A549 (cell line): ENCODE measurements at regions not wholly inside any gene's neighbourhood (a gene's known extent, or its start where the extent isn't known, plus 50 kb on each side); places are given as distances from the start of the nearest gene placed in this dataset.

Experiments used
- ATAC-seq, 2 experiments: fragments of 200-7000 bp in 1 of 2; fragments of >200 bp in 1 of 2; cut with Nextera tagmentation in 1 of 2; cut with Tn5 transposase in 1 of 2; 3 replicates each; pipeline versions ENCODE4 v1.8.0 to v1.9.1; 2018 to 2020; ENCODE audit warnings: mild to moderate bottlenecking in 1 of 2, moderate library complexity in 1 of 2
- CTCF ChIA-PET: fragments of 300-600 bp; sonication (Branson Sonifier 250); formaldehyde crosslinking; extraction: SDS; loops from one replicate; lab custom pipeline; 2021; ENCODE audit warnings: antibody characterized with exemption, inconsistent platforms; lab: Yijun Ruan, JAX
- POLR2A ChIA-PET: fragments of 350-600 bp; formaldehyde crosslinking; extraction: SDS; loops from one replicate; lab custom pipeline; 2021; ENCODE audit warnings: antibody characterized with exemption, inconsistent platforms; lab: Yijun Ruan, JAX
- DNase-seq, 2 experiments: peaks; one replicate each; pipeline versions ENCODE4 v3.0.0 to v3.0.0-alpha.2; 2011 to 2016; ENCODE audit warnings: low read depth in 1 of 2, low spot score in 1 of 2
- FAIRE-seq: peaks from 2 replicates; lab custom pipeline; 2011; peaks lifted over from hg19 to GRCh38; lab: Jason Lieb, UNC
- H3K27ac ChIP-seq, 2 experiments: fragments of >200 bp; sonication (Bioruptor Twin); formaldehyde crosslinking; 3 replicates each; pipeline ENCODE4 v1.5.1; 2016 to 2017
- H3K4me1 ChIP-seq: fragments of >200 bp; sonication (Bioruptor Twin); formaldehyde crosslinking; 3 replicates; pipeline ENCODE4 v1.6.1; 2016
- H3K4me2 ChIP-seq: fragments of >200 bp; sonication (Bioruptor Twin); formaldehyde crosslinking; 3 replicates; pipeline ENCODE4 v1.6.1; 2016
- H3K4me3 ChIP-seq: fragments of >200 bp; sonication (Bioruptor Twin); formaldehyde crosslinking; 3 replicates; pipeline ENCODE4 v1.5.1; 2016
- H3K9me3 ChIP-seq: fragments of >200 bp; sonication (Bioruptor Twin); formaldehyde crosslinking; 3 replicates; pipeline ENCODE4 v1.6.1; 2016
- BCL3 ChIP-seq: fragments of >200 bp; sonication (Bioruptor Twin); formaldehyde crosslinking; IDR thresholded peaks from 3 replicates; pipeline ENCODE4 v1.6.1; 2016
- CBX8 ChIP-seq: fragments of 200-600 bp; sonication (generic); IDR thresholded peaks from 2 replicates; pipeline ENCODE4 v1.6.1; 2016
- CEBPB ChIP-seq, 2 experiments: fragments of >200 bp in 1 of 2; sonication (Bioruptor Twin) in 1 of 2; formaldehyde crosslinking in 1 of 2; IDR thresholded peaks; 2 replicates each; pipeline ENCODE4 v1.6.1; 2012 to 2016
- EHMT2 ChIP-seq: fragments of 200-600 bp; sonication (generic); IDR thresholded peaks from 2 replicates; pipeline ENCODE4 v1.6.1; 2016; ENCODE audit warnings: antibody characterized with exemption, low read depth, mild to moderate bottlenecking, moderate library complexity
- EP300 ChIP-seq, 2 experiments: fragments of >200 bp; sonication (Bioruptor Twin); formaldehyde crosslinking; IDR thresholded peaks; 2 replicates in 1 of 2; 3 replicates in 1 of 2; pipeline ENCODE4 v1.6.1; 2016 to 2017
- HDAC2 ChIP-seq: fragments of 200-600 bp; sonication (generic); IDR thresholded peaks from 2 replicates; pipeline ENCODE4 v1.6.1; 2016
- HEYL ChIP-seq: fragments of 250-450 bp; sonication (Bioruptor Pico); IDR thresholded peaks from 2 replicates; pipeline ENCODE4 v1.8.0; 2021; ENCODE audit warnings: mild to moderate bottlenecking, moderate library complexity
- HMGXB4 ChIP-seq: fragments of 250-450 bp; sonication (Bioruptor Pico); IDR thresholded peaks from 2 replicates; pipeline ENCODE4 v1.5.0; 2021; ENCODE audit warnings: mild to moderate bottlenecking, moderate library complexity, borderline replicate concordance
- HOXA7 ChIP-seq: fragments of 250-450 bp; sonication (Bioruptor Pico); IDR thresholded peaks from 2 replicates; pipeline ENCODE4 v1.5.0; 2020; ENCODE audit warnings: mild to moderate bottlenecking, moderate library complexity
- HOXB5 ChIP-seq: fragments of 250-450 bp; sonication (Bioruptor Pico); IDR thresholded peaks from 2 replicates; pipeline ENCODE4 v1.5.0; 2020; ENCODE audit warnings: mild to moderate bottlenecking, moderate library complexity
- JUN ChIP-seq, 2 experiments: fragments of >200 bp; sonication (Bioruptor Twin); formaldehyde crosslinking; IDR thresholded peaks; 2 replicates in 1 of 2; 3 replicates in 1 of 2; pipeline ENCODE4 v1.6.1; 2016 to 2017
- KDM5A ChIP-seq: fragments of 200-600 bp; sonication (generic); IDR thresholded peaks from 2 replicates; pipeline ENCODE4 v1.6.1; 2016; ENCODE audit warnings: antibody characterized with exemption, mild to moderate bottlenecking
- MAFK ChIP-seq: fragments of 450-650 bp; IDR thresholded peaks from 2 replicates; pipeline ENCODE4 v1.6.1; 2014; ENCODE audit not compliant: partially characterized antibody
- PBX3 ChIP-seq: IDR thresholded peaks from 2 replicates; pipeline ENCODE4 v1.6.1; 2012
- PHF8 ChIP-seq: fragments of 200-600 bp; sonication (generic); IDR thresholded peaks from 2 replicates; pipeline ENCODE4 v1.6.1; 2016; ENCODE audit warnings: low read depth, mild to moderate bottlenecking, antibody characterized with exemption, moderate library complexity, borderline replicate concordance
- REST ChIP-seq: fragments of 200-600 bp; sonication (generic); IDR thresholded peaks from 2 replicates; pipeline ENCODE4 v1.6.1; 2016; ENCODE audit warnings: antibody characterized with exemption, mild to moderate bottlenecking, moderate library complexity
- RFX5 ChIP-seq: fragments of 450-650 bp; IDR thresholded peaks from 2 replicates; pipeline ENCODE4 v1.7.1; 2014; ENCODE audit warnings: antibody characterized with exemption, mild to moderate bottlenecking, moderate library complexity
- SMC3 ChIP-seq: fragments of >200 bp; sonication (Bioruptor Twin); formaldehyde crosslinking; IDR thresholded peaks from 3 replicates; pipeline ENCODE4 v1.6.1; 2018; ENCODE audit warnings: inconsistent platforms
- TP53 ChIP-seq: fragments of 250-450 bp; sonication (Bioruptor Pico); IDR thresholded peaks from 2 replicates; pipeline ENCODE4 v1.5.0; 2021; ENCODE audit warnings: mild to moderate bottlenecking, moderate library complexity
- USF2 ChIP-seq: fragments of 450-650 bp; IDR thresholded peaks from 2 replicates; pipeline ENCODE4 v1.6.1; 2014; ENCODE audit warnings: antibody characterized with exemption
- ZC3H11A ChIP-seq: fragments of 450-650 bp; IDR thresholded peaks from 2 replicates; pipeline ENCODE4 v1.6.1; 2014; ENCODE audit warnings: antibody characterized with exemption, mild to moderate bottlenecking
- ZFP36 ChIP-seq: fragments of 450-650 bp; IDR thresholded peaks from 2 replicates; pipeline ENCODE4 v1.6.1; 2014; ENCODE audit warnings: borderline replicate concordance; ENCODE audit not compliant: partially characterized antibody
- ZSCAN20 ChIP-seq: fragments of 250-450 bp; sonication (Bioruptor Pico); IDR thresholded peaks from 2 replicates; pipeline ENCODE4 v1.8.0; 2022; ENCODE audit warnings: mild to moderate bottlenecking, moderate library complexity
- WGBS: methylation state at CpG from one replicate; pipeline ENCODE4 v1.1.6; 2017; ENCODE audit errors: missing lambda C conversion rate; 5-methylcytosine and 5-hydroxymethylcytosine counted together

- ChIA-PET POLR2A (no interaction called here), CTCF (interaction anchor here (0.9 kb wide), 1 partner anchor 366 kb away, joined by 3 read pairs; no protein-coding TSS in a partner anchor)
- DNase-seq = no peak
- H3K27ac ChIP-seq = no peak overlapping the region
- no peak overlapping the region for H3K4me2 ChIP-seq
- H3K4me1 ChIP-seq = 0 out of 3 replicates have a peak, but pooled peaks cover 4% of the 10 kb centered on the region
- TF ChIP-seq RFX5 = no peak
- no peak for TF ChIP-seq HMGXB4 (CRISPR knock-in tag)
- TF ChIP-seq HEYL = no peak
- no peak for TF ChIP-seq EP300 (IDR thresholded peaks at IDR 0.05)
- TF ChIP-seq MAFK = no peak
- no peak for TF ChIP-seq HDAC2
- TF ChIP-seq CEBPB (IDR thresholded peaks at IDR 0.05) = no peak
- TF ChIP-seq CBX8 = no peak
- no peak for TF ChIP-seq BCL3
- TF ChIP-seq EHMT2 = no peak
- no peak for TF ChIP-seq JUN (IDR thresholded peaks at IDR 0.05)
- TF ChIP-seq PBX3 = no peak
- TF ChIP-seq HOXA7 = no peak
- TF ChIP-seq TP53 (CRISPR knock-in tag) = no peak
- TF ChIP-seq ZSCAN20 (CRISPR knock-in tag) = no peak
- TF ChIP-seq KDM5A = no peak
- no peak for TF ChIP-seq SMC3
- no peak for TF ChIP-seq ZC3H11A
- TF ChIP-seq, all 56 proteins: peak for 0
- Histone ChIP-seq H3K9me3 (no peaks in the 10 kb centered on the region), H3K4me3 (no peak overlapping the region)
- 83% methylated on average over 3 of the region's 3 CpGs for WGBS
- FAIRE-seq (no peak), ATAC-seq (no peak)
Measured at GRCh38 chr4:14864365-14865030, 137.8 kb upstream of the CPEB2 start.

- 86% methylated on average over 5 of the region's 5 CpGs for WGBS
- Histone ChIP-seq H3K27ac (no peak overlapping the region), H3K4me2 (no peak overlapping the region), H3K9me3 (no peaks in the 10 kb centered on the region), H3K4me3 (no peak overlapping the region), H3K4me1 (0 out of 3 replicates have a peak, but pooled peaks cover 4% of the 10 kb centered on the region)
- CTCF ChIA-PET = no interaction called here
- DNase-seq (no peak), FAIRE-seq (no peak), ATAC-seq (no peak)
- POLR2A ChIA-PET = no interaction called here
- TF ChIP-seq ZC3H11A (no peak), ZSCAN20 (CRISPR knock-in tag) (no peak), USF2 (no peak), REST (no peak), ZFP36 (no peak), HEYL (no peak), HOXB5 (CRISPR knock-in tag) (no peak), HDAC2 (no peak), SMC3 (no peak), PHF8 (no peak)
Measured at GRCh38 chr4:14865031-14865366, 137.3 kb upstream of the CPEB2 start.
